ENCODE measurements at regions not wholly inside any gene's neighbourhood (a gene's known extent, or its start where the extent isn't known, plus 50 kb on each side); places are given as distances from the start of the nearest gene placed in this dataset.

GRCh38 chr17:13162361-13162760, 144.5 kb upstream of the ELAC2 start:
- Histone ChIP-seq H3K4me3 (no peak overlapping the region), H3K4me1 (no peaks in the 10 kb centered on the region), H3K27me3 (no peaks in the 10 kb centered on the region), H3K9me3 (no peaks in the 10 kb centered on the region), H3K27ac (no peak overlapping the region), H3K36me3 (no peaks in the 10 kb centered on the region)
- 39 to 64% methylated on average over 1 of the region's 1 CpG for WGBS, 2 donors
- intact Hi-C loops (cut with DNase I): no loop called here
- DNase-seq: no peak
- TF ChIP-seq CTCF (IDR thresholded peaks at IDR 0.05) (no peak), POLR2A (IDR thresholded peaks at IDR 0.05) (no peak)

GRCh38 chr17:13160790-13161189, 143.0 kb upstream of the ELAC2 start:
- 80 to 83% methylated on average over 2 of the region's 2 CpGs for WGBS, 2 donors
- no peak overlapping the region for H3K27ac ChIP-seq
- no peak overlapping the region for H3K4me3 ChIP-seq
- H3K4me1 ChIP-seq: no peaks in the 10 kb centered on the region
- no peaks in the 10 kb centered on the region for H3K36me3 ChIP-seq
- TF ChIP-seq POLR2A (IDR thresholded peaks at IDR 0.05): no peak
- TF ChIP-seq CTCF (IDR thresholded peaks at IDR 0.05): no peak
- no peak for DNase-seq
- H3K9me3 ChIP-seq: no peaks in the 10 kb centered on the region
- intact Hi-C loops (cut with DNase I): no loop called here
- no peaks in the 10 kb centered on the region for H3K27me3 ChIP-seq

GRCh38 chr17:13160296-13160695, 142.5 kb upstream of the ELAC2 start:
- H3K36me3 ChIP-seq: no peaks in the 10 kb centered on the region
- H3K4me3 ChIP-seq: no peak overlapping the region
- intact Hi-C loops (cut with DNase I): no loop called here
- no peak for DNase-seq
- no peaks in the 10 kb centered on the region for H3K4me1 ChIP-seq
- H3K27me3 ChIP-seq: no peaks in the 10 kb centered on the region
- no peaks in the 10 kb centered on the region for H3K9me3 ChIP-seq
- no peak overlapping the region for H3K27ac ChIP-seq
- 59 to 60% methylated on average over 3 of the region's 3 CpGs for WGBS, 2 donors
- TF ChIP-seq CTCF (IDR thresholded peaks at IDR 0.05) (no peak), POLR2A (IDR thresholded peaks at IDR 0.05) (no peak)

- Histone ChIP-seq H3K4me3 (no peak overlapping the region), H3K9me3 (no peaks in the 10 kb centered on the region), H3K27ac (no peak overlapping the region), H3K4me1 (no peaks in the 10 kb centered on the region), H3K27me3 (no peaks in the 10 kb centered on the region), H3K36me3 (no peaks in the 10 kb centered on the region)
- TF ChIP-seq POLR2A (IDR thresholded peaks at IDR 0.05) (no peak), CTCF (IDR thresholded peaks at IDR 0.05) (no peak)
- 31 to 46% methylated on average over 2 of the region's 2 CpGs for WGBS, 2 donors
- intact Hi-C loops (cut with DNase I): no loop called here
- DNase-seq: no peak
Observed at GRCh38 chr17:13158494-13159240, 140.8 kb upstream of the ELAC2 start.

- intact Hi-C loops (cut with DNase I): no loop called here
- TF ChIP-seq CTCF (IDR thresholded peaks at IDR 0.05) (no peak), POLR2A (IDR thresholded peaks at IDR 0.05) (no peak)
- no peak overlapping the region for H3K27ac ChIP-seq
- DNase-seq: no peak
- H3K9me3 ChIP-seq: no peaks in the 10 kb centered on the region
- no peaks in the 10 kb centered on the region for H3K4me1 ChIP-seq
- no peak overlapping the region for H3K4me3 ChIP-seq
- 78 to 82% methylated on average over 5 of the region's 5 CpGs for WGBS, 2 donors
- no peaks in the 10 kb centered on the region for H3K27me3 ChIP-seq
- no peaks in the 10 kb centered on the region for H3K36me3 ChIP-seq
Observed at GRCh38 chr17:13157656-13158055, 139.8 kb upstream of the ELAC2 start.

All from esophagus squamous epithelium (tissue), 5 donors.